ENCODE measurements at regions not wholly inside any gene's neighbourhood (a gene's known extent, or its start where the extent isn't known, plus 50 kb on each side); places are given as distances from the start of the nearest gene placed in this dataset.

- H3K36me3 Mint-ChIP-seq (ENCODE audit: insufficient read depth, unreplicated experiment) = no peaks in the 10 kb centered on the region
- H3K27me3 Mint-ChIP-seq (ENCODE audit: unreplicated experiment) = no peaks in the 10 kb centered on the region
- CTCF ChIA-PET = no interaction called here
- H3K4me1 Mint-ChIP-seq (ENCODE audit: low read depth, unreplicated experiment) = no peaks in the 10 kb centered on the region
- no peak for DNase-seq
- no peak for TF ChIP-seq CTCF (IDR thresholded peaks at IDR 0.05; ENCODE audit: unreplicated experiment)
- no peak overlapping the region for H3K27ac Mint-ChIP-seq (ENCODE audit: unreplicated experiment)
- intact Hi-C loops (cut with micrococcal nuclease; ENCODE audit: unreplicated experiment) = no loop called here
- H3K4me3 Mint-ChIP-seq (ENCODE audit: low read depth, unreplicated experiment) = no peak overlapping the region
- no TSS peak for BruUV-seq (replicated peaks)
- H3K9me3 Mint-ChIP-seq (ENCODE audit: low read depth, unreplicated experiment) = no peaks in the 10 kb centered on the region
These were observed 65.4 kb upstream of the PTGS2 start for GRCh38 chr1:186745531-186746146.

GRCh38 chr1:186741640-186742039 is 61.4 kb upstream of the PTGS2 start:
- H3K36me3 Mint-ChIP-seq (ENCODE audit: insufficient read depth, unreplicated experiment) = no peaks in the 10 kb centered on the region
- DNase-seq = no peak
- no peak for TF ChIP-seq CTCF (IDR thresholded peaks at IDR 0.05; ENCODE audit: unreplicated experiment)
- H3K27ac Mint-ChIP-seq (ENCODE audit: unreplicated experiment) = no peak overlapping the region
- no peak overlapping the region for H3K4me3 Mint-ChIP-seq (ENCODE audit: low read depth, unreplicated experiment)
- CTCF ChIA-PET = no interaction called here
- no peaks in the 10 kb centered on the region for H3K9me3 Mint-ChIP-seq (ENCODE audit: low read depth, unreplicated experiment)
- H3K27me3 Mint-ChIP-seq (ENCODE audit: unreplicated experiment) = no peaks in the 10 kb centered on the region
- no TSS peak for BruUV-seq (replicated peaks)
- intact Hi-C loops (cut with micrococcal nuclease; ENCODE audit: unreplicated experiment) = no loop called here
- peaks cover 12% of the 10 kb centered on the region for H3K4me1 Mint-ChIP-seq (ENCODE audit: low read depth, unreplicated experiment)

- intact Hi-C loops (cut with micrococcal nuclease; ENCODE audit: unreplicated experiment) = no loop called here
- Mint-ChIP-seq H3K27ac (ENCODE audit: unreplicated experiment) (no peak overlapping the region), H3K36me3 (ENCODE audit: insufficient read depth, unreplicated experiment) (no peaks in the 10 kb centered on the region), H3K4me3 (ENCODE audit: low read depth, unreplicated experiment) (no peak overlapping the region), H3K27me3 (ENCODE audit: unreplicated experiment) (no peaks in the 10 kb centered on the region), H3K4me1 (ENCODE audit: low read depth, unreplicated experiment) (peaks cover 12% of the 10 kb centered on the region), H3K9me3 (ENCODE audit: low read depth, unreplicated experiment) (no peaks in the 10 kb centered on the region)
- TF ChIP-seq CTCF (IDR thresholded peaks at IDR 0.05; ENCODE audit: unreplicated experiment) = no peak
- DNase-seq = no peak
- BruUV-seq (replicated peaks) = no TSS peak
- CTCF ChIA-PET = no interaction called here
These were observed 60.1 kb upstream of the PTGS2 start for GRCh38 chr1:186740324-186740723.

GRCh38 chr1:186739515-186739914 is 59.3 kb upstream of the PTGS2 start:
- no peak for DNase-seq
- Mint-ChIP-seq H3K4me3 (ENCODE audit: low read depth, unreplicated experiment) (no peak overlapping the region), H3K27me3 (ENCODE audit: unreplicated experiment) (no peaks in the 10 kb centered on the region), H3K27ac (ENCODE audit: unreplicated experiment) (no peak overlapping the region), H3K9me3 (ENCODE audit: low read depth, unreplicated experiment) (no peaks in the 10 kb centered on the region), H3K4me1 (ENCODE audit: low read depth, unreplicated experiment) (peaks cover 12% of the 10 kb centered on the region), H3K36me3 (ENCODE audit: insufficient read depth, unreplicated experiment) (no peaks in the 10 kb centered on the region)
- CTCF ChIA-PET = interaction anchor here (1.5 kb wide), 1 partner anchor 16 kb away, joined by 7 read pairs; no protein-coding TSS in a partner anchor
- no peak for TF ChIP-seq CTCF (IDR thresholded peaks at IDR 0.05; ENCODE audit: unreplicated experiment)
- intact Hi-C loops (cut with micrococcal nuclease; ENCODE audit: unreplicated experiment) = no loop called here
- no TSS peak for BruUV-seq (replicated peaks)
